PC-9 (cell line): ENCODE measurements at regions not wholly inside any gene's neighbourhood (a gene's known extent, or its start where the extent isn't known, plus 50 kb on each side); places are given as distances from the start of the nearest gene placed in this dataset.

Source experiments
- EZH2 ChIP-seq: fragments of 200-600 bp; sonication (generic); IDR thresholded peaks from 2 replicates; pipeline ENCODE4 v1.8.0; 2017; ENCODE audit warnings: antibody characterized with exemption, low read depth
- TF ChIP-seq, protein P1 (sequence below): fragments of 200-600 bp; sonication (generic); conservative IDR thresholded peaks from 2 replicates; pipeline ENCODE4 v1.6.1; 2017; ENCODE audit warnings: mixed run types, antibody characterized with exemption, mild to moderate bottlenecking, moderate library complexity

DNA sequence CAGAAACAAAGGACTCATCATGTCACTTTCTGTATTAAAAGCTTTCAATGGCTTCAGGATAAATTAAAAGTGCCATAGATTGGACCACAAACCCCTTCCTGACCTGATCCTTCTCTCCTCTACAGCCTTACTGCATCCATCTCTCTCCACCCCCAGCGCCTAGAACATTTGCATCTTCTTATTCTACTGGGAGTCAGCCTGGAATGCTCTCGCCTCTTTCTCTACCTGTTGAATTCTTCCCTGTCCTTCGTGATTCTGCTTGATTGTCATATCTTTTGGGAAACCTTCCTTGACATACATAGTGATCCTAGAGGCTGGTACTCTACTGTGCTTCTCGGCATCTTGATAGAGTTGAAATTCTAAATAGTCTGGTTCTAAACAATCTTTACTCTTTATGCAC lies 332.0 kb upstream of the PBX1 start:
- TF ChIP-seq, protein P1, sequence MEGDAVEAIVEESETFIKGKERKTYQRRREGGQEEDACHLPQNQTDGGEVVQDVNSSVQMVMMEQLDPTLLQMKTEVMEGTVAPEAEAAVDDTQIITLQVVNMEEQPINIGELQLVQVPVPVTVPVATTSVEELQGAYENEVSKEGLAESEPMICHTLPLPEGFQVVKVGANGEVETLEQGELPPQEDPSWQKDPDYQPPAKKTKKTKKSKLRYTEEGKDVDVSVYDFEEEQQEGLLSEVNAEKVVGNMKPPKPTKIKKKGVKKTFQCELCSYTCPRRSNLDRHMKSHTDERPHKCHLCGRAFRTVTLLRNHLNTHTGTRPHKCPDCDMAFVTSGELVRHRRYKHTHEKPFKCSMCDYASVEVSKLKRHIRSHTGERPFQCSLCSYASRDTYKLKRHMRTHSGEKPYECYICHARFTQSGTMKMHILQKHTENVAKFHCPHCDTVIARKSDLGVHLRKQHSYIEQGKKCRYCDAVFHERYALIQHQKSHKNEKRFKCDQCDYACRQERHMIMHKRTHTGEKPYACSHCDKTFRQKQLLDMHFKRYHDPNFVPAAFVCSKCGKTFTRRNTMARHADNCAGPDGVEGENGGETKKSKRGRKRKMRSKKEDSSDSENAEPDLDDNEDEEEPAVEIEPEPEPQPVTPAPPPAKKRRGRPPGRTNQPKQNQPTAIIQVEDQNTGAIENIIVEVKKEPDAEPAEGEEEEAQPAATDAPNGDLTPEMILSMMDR, result no peak
- TF ChIP-seq EZH2, result no peak
